ENCODE measurements at regions not wholly inside any gene's neighbourhood (a gene's known extent, or its start where the extent isn't known, plus 50 kb on each side); places are given as distances from the start of the nearest gene placed in this dataset.

GRCh38 chr15:70523192-70523591 is 240.2 kb downstream of the UACA start:
- no peaks in the 10 kb centered on the region for H3K36me3 ChIP-seq
- intact Hi-C loops (cut with DNase I): no loop called here
- ATAC-seq (no peak), DNase-seq (no peak)
- H3K27ac ChIP-seq: no peak overlapping the region
- H3K9me3 ChIP-seq: no peaks in the 10 kb centered on the region
- TF ChIP-seq, protein P1, sequence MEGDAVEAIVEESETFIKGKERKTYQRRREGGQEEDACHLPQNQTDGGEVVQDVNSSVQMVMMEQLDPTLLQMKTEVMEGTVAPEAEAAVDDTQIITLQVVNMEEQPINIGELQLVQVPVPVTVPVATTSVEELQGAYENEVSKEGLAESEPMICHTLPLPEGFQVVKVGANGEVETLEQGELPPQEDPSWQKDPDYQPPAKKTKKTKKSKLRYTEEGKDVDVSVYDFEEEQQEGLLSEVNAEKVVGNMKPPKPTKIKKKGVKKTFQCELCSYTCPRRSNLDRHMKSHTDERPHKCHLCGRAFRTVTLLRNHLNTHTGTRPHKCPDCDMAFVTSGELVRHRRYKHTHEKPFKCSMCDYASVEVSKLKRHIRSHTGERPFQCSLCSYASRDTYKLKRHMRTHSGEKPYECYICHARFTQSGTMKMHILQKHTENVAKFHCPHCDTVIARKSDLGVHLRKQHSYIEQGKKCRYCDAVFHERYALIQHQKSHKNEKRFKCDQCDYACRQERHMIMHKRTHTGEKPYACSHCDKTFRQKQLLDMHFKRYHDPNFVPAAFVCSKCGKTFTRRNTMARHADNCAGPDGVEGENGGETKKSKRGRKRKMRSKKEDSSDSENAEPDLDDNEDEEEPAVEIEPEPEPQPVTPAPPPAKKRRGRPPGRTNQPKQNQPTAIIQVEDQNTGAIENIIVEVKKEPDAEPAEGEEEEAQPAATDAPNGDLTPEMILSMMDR (IDR thresholded peaks at IDR 0.05): no peak
- no peak overlapping the region for H3K4me3 ChIP-seq
- peaks cover 7% of the 10 kb centered on the region for H3K4me1 ChIP-seq
- no peaks in the 10 kb centered on the region for H3K27me3 ChIP-seq (ENCODE audit: low read depth)

- Histone ChIP-seq H3K4me1 (no peaks in the 10 kb centered on the region), H3K36me3 (no peaks in the 10 kb centered on the region), H3K4me3 (no peak overlapping the region), H3K27ac (no peak overlapping the region), H3K27me3 (ENCODE audit: low read depth) (no peaks in the 10 kb centered on the region), H3K9me3 (no peaks in the 10 kb centered on the region)
- TF ChIP-seq, protein P1 (IDR thresholded peaks at IDR 0.05): no peak
- intact Hi-C loops (cut with DNase I): no loop called here
- no peak for DNase-seq
- ATAC-seq: no peak
Observed at GRCh38 chr15:70522323-70522966, 240.9 kb downstream of the UACA start.

- Histone ChIP-seq H3K27ac (no peak overlapping the region), H3K4me3 (no peak overlapping the region), H3K4me1 (no peaks in the 10 kb centered on the region), H3K9me3 (no peaks in the 10 kb centered on the region), H3K36me3 (no peaks in the 10 kb centered on the region), H3K27me3 (ENCODE audit: low read depth) (no peaks in the 10 kb centered on the region)
- intact Hi-C loops (cut with DNase I): no loop called here
- DNase-seq (no peak), ATAC-seq (no peak)
- TF ChIP-seq, protein P1 (IDR thresholded peaks at IDR 0.05): no peak
Observed at GRCh38 chr15:70521576-70522322, 241.6 kb downstream of the UACA start.

DNA sequence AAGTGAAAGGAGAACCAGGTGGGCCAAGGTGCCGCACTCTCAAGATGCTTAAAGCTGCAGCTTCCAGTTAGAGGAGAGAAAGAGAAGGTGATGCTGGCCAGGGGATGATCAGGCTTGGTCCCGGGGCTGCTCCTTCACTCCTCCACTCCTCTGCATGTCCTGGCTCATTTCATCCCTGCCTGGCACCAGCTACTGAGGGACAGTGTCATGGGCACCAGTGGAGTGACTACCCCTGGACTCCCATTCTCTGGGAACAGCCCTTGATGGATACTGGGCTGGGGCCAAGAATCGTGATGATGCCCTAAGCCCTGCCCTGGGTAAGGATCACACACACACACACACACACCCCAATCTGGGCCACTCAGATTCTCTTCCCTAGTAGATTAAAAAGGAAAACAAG is 243.7 kb downstream of the UACA start:
- no peak overlapping the region for H3K4me3 ChIP-seq
- H3K27me3 ChIP-seq (ENCODE audit: low read depth): no peaks in the 10 kb centered on the region
- no peak overlapping the region for H3K27ac ChIP-seq
- no peaks in the 10 kb centered on the region for H3K36me3 ChIP-seq
- DNase-seq (no peak), ATAC-seq (no peak)
- H3K9me3 ChIP-seq: no peaks in the 10 kb centered on the region
- intact Hi-C loops (cut with DNase I): no loop called here
- TF ChIP-seq, protein P1 (IDR thresholded peaks at IDR 0.05): no peak
- no peaks in the 10 kb centered on the region for H3K4me1 ChIP-seq

GRCh38 chr15:70519004-70519365 is 244.4 kb downstream of the UACA start:
- TF ChIP-seq, protein P1 (IDR thresholded peaks at IDR 0.05): no peak
- Histone ChIP-seq H3K27ac (no peak overlapping the region), H3K4me3 (no peak overlapping the region), H3K36me3 (no peaks in the 10 kb centered on the region), H3K27me3 (ENCODE audit: low read depth) (no peaks in the 10 kb centered on the region), H3K4me1 (no peaks in the 10 kb centered on the region), H3K9me3 (no peaks in the 10 kb centered on the region)
- ATAC-seq (no peak), DNase-seq (no peak)
- intact Hi-C loops (cut with DNase I): no loop called here

Measured in lower lobe of right lung (tissue), 2 donors.